Adrenal gland (tissue), 5 donors: ENCODE measurements at regions not wholly inside any gene's neighbourhood (a gene's known extent, or its start where the extent isn't known, plus 50 kb on each side); places are given as distances from the start of the nearest gene placed in this dataset.

ENCODE experiments used
- POLR2A ChIP-seq, 2 donors: fragments of 450-650 bp; IDR thresholded peaks; one replicate each; pipeline ENCODE4 v1.6.1; 2017; ENCODE audit warnings: antibody characterized with exemption in 2 of 2, mild to moderate bottlenecking in 2 of 2, moderate library complexity in 1 of 2
- TF ChIP-seq, protein P1 (sequence below), 6 experiments: fragments of 450-650 bp in 4 of 6; fragments of 200-600 bp in 2 of 6; sonication (generic) in 1 of 6; IDR thresholded peaks; 1 replicate in 5 of 6; 2 replicates in 1 of 6; pipeline versions ENCODE4 v1.5.1 to v1.8.0; 2016 to 2021; ENCODE audit warnings: antibody characterized with exemption in 6 of 6, mild to moderate bottlenecking in 2 of 6, moderate library complexity in 1 of 6
- donor health status: DM: no; HTN: no; CAD: no.

DNA sequence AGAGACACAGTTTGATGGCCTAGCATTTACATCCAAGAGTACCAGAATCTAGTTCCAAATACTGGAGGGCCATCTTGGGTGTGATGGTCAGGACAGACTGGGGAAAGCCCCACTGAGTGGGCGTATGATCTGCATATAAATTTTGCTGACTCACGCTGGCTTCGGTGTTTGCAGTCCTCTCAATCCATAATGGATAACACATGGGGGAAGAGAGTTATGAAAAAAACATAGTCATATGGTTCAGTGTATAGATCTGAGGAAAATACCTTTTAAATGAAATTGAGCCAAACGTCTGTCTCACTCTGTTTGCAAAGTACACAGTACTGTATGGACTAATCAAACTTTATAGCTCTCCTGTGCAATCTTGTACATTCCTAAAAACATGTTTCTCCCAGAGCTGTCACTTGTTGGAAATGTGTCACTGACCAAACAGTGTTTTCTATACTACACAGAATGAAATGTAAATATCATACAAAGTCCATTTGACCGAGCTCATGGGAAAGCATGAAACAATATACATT lies 125.3 kb upstream of the THBS1 start:
- TF ChIP-seq POLR2A (IDR thresholded peaks at IDR 0.05) = no peak
- TF ChIP-seq, protein P1, sequence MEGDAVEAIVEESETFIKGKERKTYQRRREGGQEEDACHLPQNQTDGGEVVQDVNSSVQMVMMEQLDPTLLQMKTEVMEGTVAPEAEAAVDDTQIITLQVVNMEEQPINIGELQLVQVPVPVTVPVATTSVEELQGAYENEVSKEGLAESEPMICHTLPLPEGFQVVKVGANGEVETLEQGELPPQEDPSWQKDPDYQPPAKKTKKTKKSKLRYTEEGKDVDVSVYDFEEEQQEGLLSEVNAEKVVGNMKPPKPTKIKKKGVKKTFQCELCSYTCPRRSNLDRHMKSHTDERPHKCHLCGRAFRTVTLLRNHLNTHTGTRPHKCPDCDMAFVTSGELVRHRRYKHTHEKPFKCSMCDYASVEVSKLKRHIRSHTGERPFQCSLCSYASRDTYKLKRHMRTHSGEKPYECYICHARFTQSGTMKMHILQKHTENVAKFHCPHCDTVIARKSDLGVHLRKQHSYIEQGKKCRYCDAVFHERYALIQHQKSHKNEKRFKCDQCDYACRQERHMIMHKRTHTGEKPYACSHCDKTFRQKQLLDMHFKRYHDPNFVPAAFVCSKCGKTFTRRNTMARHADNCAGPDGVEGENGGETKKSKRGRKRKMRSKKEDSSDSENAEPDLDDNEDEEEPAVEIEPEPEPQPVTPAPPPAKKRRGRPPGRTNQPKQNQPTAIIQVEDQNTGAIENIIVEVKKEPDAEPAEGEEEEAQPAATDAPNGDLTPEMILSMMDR (IDR thresholded peaks at IDR 0.05) = no peak
